GM12864 (cell line): ENCODE measurements at regions not wholly inside any gene's neighbourhood (a gene's known extent, or its start where the extent isn't known, plus 50 kb on each side); places are given as distances from the start of the nearest gene placed in this dataset.

Experiments
- DNase-seq: peaks from one replicate; pipeline ENCODE4 v3.0.0-alpha.2; 2011; ENCODE audit warnings: low read depth
- H3K4me3 ChIP-seq: 2 replicates; pipeline ENCODE4 v1.5.1; 2011; ENCODE audit warnings: mild to moderate bottlenecking, low read depth, low read length, control low read depth
- CTCF ChIP-seq: IDR thresholded peaks from 2 replicates; pipeline ENCODE4 v1.5.1; 2011; ENCODE audit warnings: low read depth, mild to moderate bottlenecking, moderate library complexity, low read length, control low read depth, inconsistent platforms; ENCODE audit errors: missing control alignments

GRCh38 chr2:176457481-176457880, 188.2 kb downstream of the MTX2 start:
- H3K4me3 ChIP-seq: no peak overlapping the region
- DNase-seq: no peak
- no peak for TF ChIP-seq CTCF

GRCh38 chr2:176461098-176461808, 192.0 kb downstream of the MTX2 start:
- DNase-seq: no peak
- no peak overlapping the region for H3K4me3 ChIP-seq
- no peak for TF ChIP-seq CTCF

GRCh38 chr2:176461809-176462670, 192.8 kb downstream of the MTX2 start:
- no peak overlapping the region for H3K4me3 ChIP-seq
- TF ChIP-seq CTCF: no peak
- DNase-seq: no peak

- H3K4me3 ChIP-seq: no peak overlapping the region
- TF ChIP-seq CTCF: no peak
- no peak for DNase-seq
Measured at GRCh38 chr2:176463546-176463945, 194.3 kb downstream of the MTX2 start.

GRCh38 chr2:176464886-176465564, 195.8 kb downstream of the MTX2 start:
- TF ChIP-seq CTCF: no peak
- no peak for DNase-seq
- H3K4me3 ChIP-seq: no peak overlapping the region

- TF ChIP-seq CTCF: no peak
- no peak overlapping the region for H3K4me3 ChIP-seq
- DNase-seq: no peak
Measured at GRCh38 chr2:176466918-176467452, 197.7 kb downstream of the MTX2 start.
